ENCODE measurements at regions not wholly inside any gene's neighbourhood (a gene's known extent, or its start where the extent isn't known, plus 50 kb on each side); places are given as distances from the start of the nearest gene placed in this dataset.
A peak's percentile ranks its signal among the peaks of the same experiment; 100 is the strongest.

- DNase-seq (ENCODE audit: low spot score), result no peak
Measured at GRCh38 chr12:128133321-128134073, 133.5 kb upstream of the TMEM132C start.

- no peak for DNase-seq (ENCODE audit: low spot score)
Measured at GRCh38 chr12:128137140-128137539, 129.8 kb upstream of the TMEM132C start.

- no peak for DNase-seq (ENCODE audit: low spot score)
Measured at GRCh38 chr12:128138125-128138524, 128.8 kb upstream of the TMEM132C start.

GRCh38 chr12:128140551-128140950 lies 126.4 kb upstream of the TMEM132C start:
- no peak for DNase-seq (ENCODE audit: low spot score)

- DNase-seq (ENCODE audit: low spot score), result no peak
Measured at GRCh38 chr12:128150961-128151360, 116.0 kb upstream of the TMEM132C start.

- DNase-seq (ENCODE audit: low spot score), result no peak
Measured at GRCh38 chr12:128155571-128155970, 111.4 kb upstream of the TMEM132C start.

- no peak for DNase-seq (ENCODE audit: low spot score)
Measured at GRCh38 chr12:128163086-128163485, 103.9 kb upstream of the TMEM132C start.

- no peak for DNase-seq (ENCODE audit: low spot score)
Measured at GRCh38 chr12:128164533-128164932, 102.4 kb upstream of the TMEM132C start.

GRCh38 chr12:128165387-128165786 lies 101.6 kb upstream of the TMEM132C start:
- DNase-seq (ENCODE audit: low spot score), result no peak

- DNase-seq (ENCODE audit: low spot score), result no peak
Measured at GRCh38 chr12:128168273-128168672, 98.7 kb upstream of the TMEM132C start.

- DNase-seq (ENCODE audit: low spot score), result no peak
Measured at GRCh38 chr12:128170181-128170580, 96.8 kb upstream of the TMEM132C start.

- no peak for DNase-seq (ENCODE audit: low spot score)
Measured at GRCh38 chr12:128178565-128178964, 88.4 kb upstream of the TMEM132C start.

GRCh38 chr12:128178966-128179365 lies 88.0 kb upstream of the TMEM132C start:
- DNase-seq (ENCODE audit: low spot score), result peak; percentile 4

- no peak for DNase-seq (ENCODE audit: low spot score)
Measured at GRCh38 chr12:128180166-128180565, 86.8 kb upstream of the TMEM132C start.

GRCh38 chr12:128190052-128190451 lies 76.9 kb upstream of the TMEM132C start:
- DNase-seq (ENCODE audit: low spot score), result no peak

- DNase-seq (ENCODE audit: low spot score), result no peak
Measured at GRCh38 chr12:128190614-128191013, 76.4 kb upstream of the TMEM132C start.

GRCh38 chr12:128191380-128191779 lies 75.6 kb upstream of the TMEM132C start:
- no peak for DNase-seq (ENCODE audit: low spot score)

GRCh38 chr12:128204711-128205110 lies 62.3 kb upstream of the TMEM132C start:
- no peak for DNase-seq (ENCODE audit: low spot score)

GRCh38 chr12:128205145-128205544 lies 61.8 kb upstream of the TMEM132C start:
- DNase-seq (ENCODE audit: low spot score), result no peak

- DNase-seq (ENCODE audit: low spot score), result no peak
Measured at GRCh38 chr12:128205758-128206157, 61.2 kb upstream of the TMEM132C start.
